ENCODE measurements at regions not wholly inside any gene's neighbourhood (a gene's known extent, or its start where the extent isn't known, plus 50 kb on each side); places are given as distances from the start of the nearest gene placed in this dataset.
A peak's percentile ranks its signal among the peaks of the same experiment; 100 is the strongest.

- Histone ChIP-seq H3K9ac (ENCODE audit: extremely low read depth, low read length, poor library complexity, severe bottlenecking) (no peak overlapping the region), H3K4me3 (ENCODE audit: low read length) (no peak overlapping the region), H3K4me1 (ENCODE audit: control insufficient read depth, insufficient read depth, low read length) (no peaks in the 10 kb centered on the region), H3K9me3 (ENCODE audit: control insufficient read depth, low read length) (no peaks in the 10 kb centered on the region), H3K27ac (ENCODE audit: low read depth, low read length) (no peak overlapping the region), H3K27me3 (ENCODE audit: control insufficient read depth, insufficient read depth, low read length, poor library complexity, severe bottlenecking) (no peaks in the 10 kb centered on the region), H3K36me3 (ENCODE audit: control insufficient read depth, insufficient read depth, low read length) (no peaks in the 10 kb centered on the region)
- Mint-ChIP-seq H3K36me3 (ENCODE audit: low read depth) (no peaks in the 10 kb centered on the region), H3K4me1 (no peaks in the 10 kb centered on the region), H3K27ac (no peak overlapping the region), H3K4me3 (no peak overlapping the region), H3K9me3 (no peaks in the 10 kb centered on the region), H3K27me3 (ENCODE audit: insufficient read depth) (no peaks in the 10 kb centered on the region)
- 95 to 100% methylated on average over 2 to 3 of the region's 3 CpGs for WGBS, 2 experiments (ENCODE audit: insufficient coverage in 1 of 2, insufficient read length in 1 of 2)
- no peak for DNase-seq
- no peak for TF ChIP-seq CTCF (conservative IDR thresholded peaks at IDR 0.05)
Observed at GRCh38 chr4:110823251-110823650, 200.4 kb upstream of the PITX2 start.

GRCh38 chr4:110824344-110824743, 201.5 kb upstream of the PITX2 start:
- H3K9me3 ChIP-seq (ENCODE audit: control insufficient read depth, low read length) = no peaks in the 10 kb centered on the region
- no peaks in the 10 kb centered on the region for H3K36me3 Mint-ChIP-seq (ENCODE audit: low read depth)
- peaks cover 1% of the 10 kb centered on the region for H3K27me3 Mint-ChIP-seq (ENCODE audit: insufficient read depth)
- H3K9ac ChIP-seq (ENCODE audit: extremely low read depth, low read length, poor library complexity, severe bottlenecking) = no peak overlapping the region
- DNase-seq = no peak
- H3K4me3 Mint-ChIP-seq = no peak overlapping the region
- no peak overlapping the region for H3K27ac Mint-ChIP-seq
- WGBS, 2 experiments (ENCODE audit: insufficient coverage in 1 of 2, insufficient read length in 1 of 2) = 99 to 100% methylated on average over 5 of the region's 5 CpGs
- no peaks in the 10 kb centered on the region for H3K4me1 ChIP-seq (ENCODE audit: control insufficient read depth, insufficient read depth, low read length)
- no peaks in the 10 kb centered on the region for H3K36me3 ChIP-seq (ENCODE audit: control insufficient read depth, insufficient read depth, low read length)
- no peak overlapping the region for H3K27ac ChIP-seq (ENCODE audit: low read depth, low read length)
- peaks cover 7% of the 10 kb centered on the region for H3K9me3 Mint-ChIP-seq
- no peak overlapping the region for H3K4me3 ChIP-seq (ENCODE audit: low read length)
- TF ChIP-seq CTCF (conservative IDR thresholded peaks at IDR 0.05) = no peak
- H3K4me1 Mint-ChIP-seq = no peaks in the 10 kb centered on the region
- no peaks in the 10 kb centered on the region for H3K27me3 ChIP-seq (ENCODE audit: control insufficient read depth, insufficient read depth, low read length, poor library complexity, severe bottlenecking)

GRCh38 chr4:110826656-110827055, 203.8 kb upstream of the PITX2 start:
- peaks cover 8% of the 10 kb centered on the region for H3K9me3 Mint-ChIP-seq
- no peaks in the 10 kb centered on the region for H3K36me3 Mint-ChIP-seq (ENCODE audit: low read depth)
- peaks cover 5% of the 10 kb centered on the region for H3K4me1 Mint-ChIP-seq
- TF ChIP-seq CTCF (conservative IDR thresholded peaks at IDR 0.05) = peak; percentile 38
- peaks cover 1% of the 10 kb centered on the region for H3K27me3 Mint-ChIP-seq (ENCODE audit: insufficient read depth)
- H3K9me3 ChIP-seq (ENCODE audit: control insufficient read depth, low read length) = no peaks in the 10 kb centered on the region
- H3K9ac ChIP-seq (ENCODE audit: extremely low read depth, low read length, poor library complexity, severe bottlenecking) = no peak overlapping the region
- no peaks in the 10 kb centered on the region for H3K36me3 ChIP-seq (ENCODE audit: control insufficient read depth, insufficient read depth, low read length)
- WGBS, 2 experiments (ENCODE audit: insufficient coverage in 1 of 2, insufficient read length in 1 of 2) = 89% methylated on average over 6 of the region's 8 CpGs; no CpG with 5 or more reads in 1 of the 2 experiments
- no peaks in the 10 kb centered on the region for H3K4me1 ChIP-seq (ENCODE audit: control insufficient read depth, insufficient read depth, low read length)
- H3K27me3 ChIP-seq (ENCODE audit: control insufficient read depth, insufficient read depth, low read length, poor library complexity, severe bottlenecking) = no peaks in the 10 kb centered on the region
- H3K27ac ChIP-seq (ENCODE audit: low read depth, low read length) = no peak overlapping the region
- H3K27ac Mint-ChIP-seq = no peak overlapping the region
- no peak overlapping the region for H3K4me3 ChIP-seq (ENCODE audit: low read length)
- no peak for DNase-seq
- H3K4me3 Mint-ChIP-seq = no peak overlapping the region
